Astrocyte of the spinal cord (primary cell): ENCODE measurements at regions not wholly inside any gene's neighbourhood (a gene's known extent, or its start where the extent isn't known, plus 50 kb on each side); places are given as distances from the start of the nearest gene placed in this dataset.

Source experiments
- DNase-seq: peaks from one replicate; pipeline ENCODE4 v3.0.0; 2011; ENCODE audit warnings: low read depth, low spot score
- H3K4me3 ChIP-seq: 2 replicates; pipeline ENCODE4 v1.5.1; 2011; ENCODE audit warnings: low read depth, mild to moderate bottlenecking, low read length, moderate library complexity
- CTCF ChIP-seq: IDR thresholded peaks from 2 replicates; pipeline ENCODE4 v1.5.1; 2012; ENCODE audit warnings: low read depth, mild to moderate bottlenecking, low read length, inconsistent platforms
- in situ Hi-C: cut with HindIII; loops from 2 replicates; pipeline ENCODE4 v1.10.0; 2017; ENCODE audit warnings: low sequenced_read_pairs

GRCh38 chr5:96222129-96222528, 210.9 kb downstream of the PCSK1 start:
- in situ Hi-C loops: no loop called here
- no peak for DNase-seq

DNA sequence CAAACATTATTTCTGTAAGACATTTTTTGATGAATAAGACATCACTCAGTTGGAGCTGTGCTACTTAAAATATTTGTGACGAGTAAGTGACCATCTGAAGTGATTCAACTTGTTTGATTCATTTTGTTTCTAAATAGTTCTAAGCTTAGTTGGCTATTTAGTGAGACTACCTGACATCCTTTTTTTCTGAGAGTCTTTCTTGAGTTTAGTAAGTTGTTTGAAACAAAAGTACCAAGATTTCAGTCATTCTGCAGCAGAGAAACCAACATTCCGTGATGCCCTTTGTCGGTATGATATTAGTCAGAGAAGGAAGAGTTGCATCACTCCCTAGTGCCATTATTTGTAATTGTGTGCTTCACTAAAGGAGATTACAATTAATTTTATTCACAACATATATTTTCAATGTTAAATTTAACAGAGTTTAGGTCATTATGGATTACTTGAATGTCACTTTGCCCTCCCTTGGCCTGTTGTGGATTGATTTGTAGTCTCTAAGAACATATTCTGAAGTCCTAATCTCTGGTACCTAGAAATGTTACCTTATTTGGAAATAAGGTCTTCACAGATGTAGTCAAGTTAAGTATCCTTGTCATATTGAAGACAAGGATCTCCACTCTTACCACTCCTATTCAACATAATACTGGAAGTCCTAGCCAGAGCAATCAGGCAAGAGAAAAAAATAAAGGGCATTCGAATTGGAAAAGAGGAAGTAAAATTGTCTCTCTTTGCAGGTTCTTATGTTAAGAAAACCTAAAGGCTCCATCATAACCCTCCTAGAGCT, 212.2 kb downstream of the PCSK1 start:
- H3K4me3 ChIP-seq: no peak overlapping the region
- in situ Hi-C loops: no loop called here
- peak; percentile 80 for DNase-seq
- TF ChIP-seq CTCF: no peak

More at GRCh38 chr5:96222129-96222528, 210.9 kb downstream of the PCSK1 start:
- H3K4me3 ChIP-seq: no peak overlapping the region
- TF ChIP-seq CTCF: no peak

DNA sequence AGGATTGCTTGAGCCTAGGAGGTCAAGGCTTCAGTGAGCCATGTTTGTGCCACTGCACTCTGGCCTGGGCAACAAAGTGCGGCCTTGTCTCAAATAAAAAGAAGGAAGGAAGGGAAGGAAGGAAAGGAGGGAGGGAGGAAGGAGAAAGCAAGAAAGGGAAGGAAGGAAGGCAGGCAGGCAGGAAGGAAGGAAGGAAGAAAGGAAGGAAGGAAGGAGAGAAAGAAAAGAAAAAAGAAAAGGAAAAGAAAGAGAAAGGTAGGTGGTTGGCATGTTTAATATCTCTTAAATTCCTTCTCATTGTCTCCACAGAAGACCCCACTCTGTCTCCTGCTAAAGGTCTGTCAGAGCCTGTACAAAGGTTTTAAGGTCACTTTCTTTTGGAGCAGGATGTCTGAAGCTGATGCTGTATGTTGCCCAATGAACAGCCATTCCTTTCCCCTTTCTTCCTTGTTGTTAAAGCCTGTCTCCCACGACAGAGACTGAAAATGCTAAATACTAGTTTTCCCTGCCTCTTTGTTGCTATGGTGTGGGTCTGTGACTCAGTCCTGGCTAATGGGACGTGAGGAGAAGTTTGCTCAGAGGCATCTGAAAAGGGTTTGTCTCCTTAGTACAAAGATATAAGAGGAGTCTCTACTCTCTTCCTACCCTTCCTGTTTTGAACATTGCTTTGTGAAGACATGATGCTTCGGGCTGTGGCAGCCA, 213.3 kb downstream of the PCSK1 start:
- TF ChIP-seq CTCF: no peak
- peak; percentile 81 for DNase-seq
- H3K4me3 ChIP-seq: no peak overlapping the region
- in situ Hi-C loops: no loop called here

DNA sequence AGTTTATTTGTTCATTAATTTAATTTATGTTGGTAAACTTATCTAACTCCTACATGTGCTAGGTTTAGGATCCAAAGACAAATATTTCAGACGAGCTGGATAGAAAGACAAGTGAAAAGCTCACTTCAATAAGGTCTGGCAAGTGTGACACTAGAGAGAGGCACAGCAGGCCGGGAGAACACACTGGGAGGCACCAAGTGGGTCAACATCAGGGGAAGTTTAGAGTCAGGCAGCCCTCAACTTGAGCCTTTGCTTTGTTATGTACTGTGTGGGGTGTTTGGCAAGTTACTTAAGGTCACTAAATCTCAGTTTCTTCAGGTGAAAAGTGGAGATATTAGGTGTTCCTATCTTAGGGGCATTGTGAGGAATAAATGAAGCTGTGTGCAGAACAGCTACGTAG, 214.4 kb downstream of the PCSK1 start:
- in situ Hi-C loops: no loop called here
- DNase-seq: no peak
- no peak overlapping the region for H3K4me3 ChIP-seq
- TF ChIP-seq CTCF: no peak

GRCh38 chr5:96214442-96215197, 218.4 kb downstream of the PCSK1 start:
- DNase-seq: peak; percentile 20
- no peak for TF ChIP-seq CTCF
- no peak overlapping the region for H3K4me3 ChIP-seq
- in situ Hi-C loops: no loop called here

DNA sequence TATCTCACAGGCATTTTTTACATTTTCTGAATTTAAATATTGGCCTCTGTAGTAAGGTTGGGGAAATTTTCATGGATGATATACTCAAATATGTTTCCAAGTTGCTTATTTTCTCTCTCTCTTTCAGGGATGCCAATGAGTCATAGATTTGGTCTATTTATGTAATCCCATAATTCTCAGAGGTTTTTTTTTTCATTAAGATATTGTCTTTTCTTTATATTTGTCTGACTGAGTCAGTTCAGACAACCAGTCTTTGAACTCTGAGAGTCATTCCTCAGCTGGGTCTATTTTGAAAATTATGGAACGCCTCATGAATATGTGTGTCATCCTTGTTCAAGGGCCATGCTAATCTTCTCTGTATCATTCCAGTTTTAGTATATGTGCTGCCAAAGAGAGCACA, 223.2 kb downstream of the PCSK1 start:
- TF ChIP-seq CTCF: no peak
- no peak overlapping the region for H3K4me3 ChIP-seq
- in situ Hi-C loops: no loop called here
- peak; percentile 75 for DNase-seq
